Endothelial cell of umbilical vein (primary cell): ENCODE measurements at regions not wholly inside any gene's neighbourhood (a gene's known extent, or its start where the extent isn't known, plus 50 kb on each side); places are given as distances from the start of the nearest gene placed in this dataset.

Experiments
- BruUV-seq: library from RNA; stranded (reverse); fragments of 400-500 nt; replicated peaks from 2 replicates; lab custom pipeline; 2021; lab: Mats Ljungman, UMichigan
- CTCF ChIA-PET: fragments of 300-600, 350-600 bp; sonication (Branson Sonifier 250); formaldehyde crosslinking; loops from one replicate; lab custom pipeline; 2021; ENCODE audit warnings: antibody characterized with exemption, inconsistent platforms; lab: Charles Lee
- POLR2A ChIA-PET: fragments of 300-600, 350-600 bp; sonication (Branson Sonifier 250); formaldehyde crosslinking; loops from one replicate; lab custom pipeline; 2021; ENCODE audit warnings: antibody characterized with exemption, inconsistent platforms; lab: Charles Lee
- DNase-seq: peaks from one replicate; pipeline ENCODE4 v3.0.0-alpha.2; 2011; ENCODE audit warnings: low read depth, low spot score
- FAIRE-seq: peaks from 2 replicates; lab custom pipeline; 2011; peaks lifted over from hg19 to GRCh38; lab: Jason Lieb, UNC
- H2AFZ ChIP-seq: 2 replicates; pipeline ENCODE4 v1.6.0; 2012; ENCODE audit warnings: low read depth, low read length, control low read depth, inconsistent platforms
- H3K27ac ChIP-seq: 2 replicates; pipeline ENCODE4 v1.5.1; 2011; ENCODE audit warnings: low read depth, mild to moderate bottlenecking, control low read depth, low read length, moderate library complexity; ENCODE audit not compliant: insufficient read depth
- H3K27me3 ChIP-seq, 2 experiments: 2 replicates each; pipeline versions ENCODE4 v1.6.0 to v1.6.1; 2011; ENCODE audit warnings: low read length in 2 of 2, mixed read lengths in 1 of 2; ENCODE audit not compliant: control insufficient read depth in 2 of 2, insufficient read depth in 2 of 2
- H3K36me3 ChIP-seq, 2 experiments: 2 replicates in 1 of 2; 3 replicates in 1 of 2; pipeline ENCODE4 v1.5.1; 2011; ENCODE audit warnings: low read length in 2 of 2, mild to moderate bottlenecking in 1 of 2, moderate library complexity in 1 of 2; ENCODE audit not compliant: control insufficient read depth in 2 of 2, insufficient read depth in 2 of 2; ENCODE audit errors: extremely low read depth in 1 of 2
- H3K4me1 ChIP-seq: 3 replicates; pipeline ENCODE4 v1.5.1; 2011; ENCODE audit warnings: mild to moderate bottlenecking, low read length; ENCODE audit not compliant: control insufficient read depth, insufficient read depth; ENCODE audit errors: extremely low read depth
- H3K4me2 ChIP-seq: 2 replicates; pipeline ENCODE4 v1.6.1; 2011; ENCODE audit warnings: low read length, control low read depth, mixed read lengths; ENCODE audit not compliant: insufficient read depth
- H3K4me3 ChIP-seq, 3 experiments: fragments of 200-600 bp in 1 of 3; sonication (generic), shearing (Covaris generic) in 1 of 3; replicated peaks in 1 of 3; 2 replicates each; pipeline ENCODE4 v1.5.1; 2011 to 2016; ENCODE audit warnings: control low read depth in 3 of 3, low read length in 3 of 3, mild to moderate bottlenecking in 2 of 3, inconsistent platforms in 1 of 3, low read depth in 1 of 3, moderate library complexity in 1 of 3; ENCODE audit not compliant: insufficient read depth in 1 of 3
- H3K79me2 ChIP-seq: 2 replicates; pipeline ENCODE4 v1.6.0; 2012; ENCODE audit warnings: low read length, inconsistent platforms; ENCODE audit not compliant: control insufficient read depth, insufficient read depth
- H3K9ac ChIP-seq: replicated peaks from 2 replicates; pipeline ENCODE3; 2011; ENCODE audit warnings: low read length, control low read depth; ENCODE audit not compliant: insufficient read depth; ENCODE audit errors: extremely low read depth
- H3K9me1 ChIP-seq: replicated peaks from 3 replicates; pipeline ENCODE4 v1.6.0; 2011; ENCODE audit warnings: mild to moderate bottlenecking, low read length; ENCODE audit not compliant: control insufficient read depth, insufficient read depth; ENCODE audit errors: extremely low read depth
- H3K9me3 ChIP-seq: replicated peaks from 2 replicates; pipeline ENCODE4 v1.5.1; 2012; ENCODE audit warnings: low read length, inconsistent platforms; ENCODE audit not compliant: control insufficient read depth, insufficient read depth
- H4K20me1 ChIP-seq: replicated peaks from 2 replicates; pipeline ENCODE3; 2011; ENCODE audit warnings: mild to moderate bottlenecking, low read length; ENCODE audit not compliant: control insufficient read depth, insufficient read depth; ENCODE audit errors: extremely low read depth
- EZH2 ChIP-seq: IDR thresholded peaks from 2 replicates; pipeline ENCODE4 v1.6.1; 2012; ENCODE audit warnings: borderline replicate concordance, low read depth, mild to moderate bottlenecking, moderate library complexity, low read length, inconsistent platforms; ENCODE audit not compliant: severe bottlenecking
- FOS ChIP-seq: IDR thresholded peaks from 2 replicates; pipeline ENCODE4 v1.6.1; 2011; ENCODE audit warnings: mild to moderate bottlenecking, low read length, moderate library complexity, borderline replicate concordance; ENCODE audit not compliant: insufficient read depth
- GATA2 ChIP-seq: IDR thresholded peaks from 2 replicates; pipeline ENCODE4 v1.7.0; 2011; ENCODE audit warnings: low read depth, mild to moderate bottlenecking, moderate library complexity, mixed read lengths, low read length; ENCODE audit not compliant: insufficient read length, insufficient read depth
- JUN ChIP-seq: IDR thresholded peaks from 2 replicates; pipeline ENCODE4 v1.6.1; 2011; ENCODE audit warnings: borderline replicate concordance, low read depth; ENCODE audit not compliant: insufficient read length, insufficient read depth
- MAX ChIP-seq: IDR thresholded peaks from 2 replicates; pipeline ENCODE4 v1.6.1; 2011; ENCODE audit not compliant: insufficient read depth, insufficient read length
- MYC ChIP-seq: IDR thresholded peaks from one replicate; pipeline ENCODE4 v1.6.1; 2011; ENCODE audit warnings: mild to moderate bottlenecking, low read depth, low read length
- POLR2A ChIP-seq: IDR thresholded peaks from 2 replicates; pipeline ENCODE4 v1.6.1; 2012; ENCODE audit warnings: low read depth, mild to moderate bottlenecking, control low read depth, low read length
- POLR2AphosphoS5 ChIP-seq: IDR thresholded peaks from 2 replicates; pipeline ENCODE4 v1.6.1; 2012; ENCODE audit warnings: low read depth, mild to moderate bottlenecking, control low read depth, low read length, moderate library complexity; ENCODE audit not compliant: insufficient read depth
- dilution Hi-C: fragments of 300-500 bp; cut with MboI; formaldehyde crosslinking; loops from one replicate; pipeline ENCODE4 v1.15.0; 2019; ENCODE audit warnings: low sequenced_read_pairs; ENCODE audit not compliant: extremely low pct_ligation_motif_present
- intact Hi-C: fragments of 100-400 bp; cut with micrococcal nuclease; formaldehyde crosslinking; loops from one replicate; pipeline ENCODE4 v1.10.0; 2022
- TF ChIP-seq, protein P1 (sequence below), 2 donors: IDR thresholded peaks; 1 replicate in 1 of 2; 2 replicates in 1 of 2; pipeline ENCODE4 v1.5.1; 2011; ENCODE audit warnings: low read length in 2 of 2, mild to moderate bottlenecking in 2 of 2, moderate library complexity in 2 of 2, control low read depth in 1 of 2, inconsistent platforms in 1 of 2, low read depth in 1 of 2; ENCODE audit not compliant: insufficient read depth in 1 of 2; ENCODE audit errors: extremely low read depth in 1 of 2

GRCh38 chr6:117810269-117810668 is 96.8 kb upstream of the SLC35F1 start:
- Histone ChIP-seq H3K36me3 (no peaks in the 10 kb centered on the region), H3K27ac (no peak overlapping the region), H3K79me2 (no peaks in the 10 kb centered on the region), H3K9me1 (no peaks in the 10 kb centered on the region), H3K9ac (no peak overlapping the region), H3K9me3 (no peaks in the 10 kb centered on the region), H3K4me2 (no peak overlapping the region), H3K4me1 (no peaks in the 10 kb centered on the region), H3K27me3 (no peaks in the 10 kb centered on the region), H3K4me3 (no peak overlapping the region), H2AFZ (no peak overlapping the region), H4K20me1 (no peaks in the 10 kb centered on the region)
- ChIA-PET POLR2A (no interaction called here), CTCF (no interaction called here)
- no TSS peak for BruUV-seq
- intact Hi-C loops (no loop called here), dilution Hi-C loops (no loop called here)
- DNase-seq (no peak), FAIRE-seq (no peak)
- TF ChIP-seq FOS (no peak), MYC (no peak), GATA2 (no peak), EZH2 (no peak), POLR2AphosphoS5 (no peak), MAX (no peak), JUN (no peak), POLR2A (no peak)
- TF ChIP-seq, protein P1, sequence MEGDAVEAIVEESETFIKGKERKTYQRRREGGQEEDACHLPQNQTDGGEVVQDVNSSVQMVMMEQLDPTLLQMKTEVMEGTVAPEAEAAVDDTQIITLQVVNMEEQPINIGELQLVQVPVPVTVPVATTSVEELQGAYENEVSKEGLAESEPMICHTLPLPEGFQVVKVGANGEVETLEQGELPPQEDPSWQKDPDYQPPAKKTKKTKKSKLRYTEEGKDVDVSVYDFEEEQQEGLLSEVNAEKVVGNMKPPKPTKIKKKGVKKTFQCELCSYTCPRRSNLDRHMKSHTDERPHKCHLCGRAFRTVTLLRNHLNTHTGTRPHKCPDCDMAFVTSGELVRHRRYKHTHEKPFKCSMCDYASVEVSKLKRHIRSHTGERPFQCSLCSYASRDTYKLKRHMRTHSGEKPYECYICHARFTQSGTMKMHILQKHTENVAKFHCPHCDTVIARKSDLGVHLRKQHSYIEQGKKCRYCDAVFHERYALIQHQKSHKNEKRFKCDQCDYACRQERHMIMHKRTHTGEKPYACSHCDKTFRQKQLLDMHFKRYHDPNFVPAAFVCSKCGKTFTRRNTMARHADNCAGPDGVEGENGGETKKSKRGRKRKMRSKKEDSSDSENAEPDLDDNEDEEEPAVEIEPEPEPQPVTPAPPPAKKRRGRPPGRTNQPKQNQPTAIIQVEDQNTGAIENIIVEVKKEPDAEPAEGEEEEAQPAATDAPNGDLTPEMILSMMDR (IDR thresholded peaks at IDR 0.05; ENCODE audit: extremely low read depth in 1 of 2, insufficient read depth in 1 of 2, low read depth in 1 of 2, low read length in 2 of 2), result no peak
